ENCODE measurements at regions not wholly inside any gene's neighbourhood (a gene's known extent, or its start where the extent isn't known, plus 50 kb on each side); places are given as distances from the start of the nearest gene placed in this dataset.

- no peak overlapping the region for H3K4me3 ChIP-seq (ENCODE audit: low read depth, low read length)
- TF ChIP-seq, protein P1, sequence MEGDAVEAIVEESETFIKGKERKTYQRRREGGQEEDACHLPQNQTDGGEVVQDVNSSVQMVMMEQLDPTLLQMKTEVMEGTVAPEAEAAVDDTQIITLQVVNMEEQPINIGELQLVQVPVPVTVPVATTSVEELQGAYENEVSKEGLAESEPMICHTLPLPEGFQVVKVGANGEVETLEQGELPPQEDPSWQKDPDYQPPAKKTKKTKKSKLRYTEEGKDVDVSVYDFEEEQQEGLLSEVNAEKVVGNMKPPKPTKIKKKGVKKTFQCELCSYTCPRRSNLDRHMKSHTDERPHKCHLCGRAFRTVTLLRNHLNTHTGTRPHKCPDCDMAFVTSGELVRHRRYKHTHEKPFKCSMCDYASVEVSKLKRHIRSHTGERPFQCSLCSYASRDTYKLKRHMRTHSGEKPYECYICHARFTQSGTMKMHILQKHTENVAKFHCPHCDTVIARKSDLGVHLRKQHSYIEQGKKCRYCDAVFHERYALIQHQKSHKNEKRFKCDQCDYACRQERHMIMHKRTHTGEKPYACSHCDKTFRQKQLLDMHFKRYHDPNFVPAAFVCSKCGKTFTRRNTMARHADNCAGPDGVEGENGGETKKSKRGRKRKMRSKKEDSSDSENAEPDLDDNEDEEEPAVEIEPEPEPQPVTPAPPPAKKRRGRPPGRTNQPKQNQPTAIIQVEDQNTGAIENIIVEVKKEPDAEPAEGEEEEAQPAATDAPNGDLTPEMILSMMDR (IDR thresholded peaks at IDR 0.05; ENCODE audit: borderline replicate concordance, insufficient read depth, low read depth, low read length), result no peak
These were observed 420.4 kb downstream of the DSC3 start for GRCh38 chr18:30622104-30622503.

DNA sequence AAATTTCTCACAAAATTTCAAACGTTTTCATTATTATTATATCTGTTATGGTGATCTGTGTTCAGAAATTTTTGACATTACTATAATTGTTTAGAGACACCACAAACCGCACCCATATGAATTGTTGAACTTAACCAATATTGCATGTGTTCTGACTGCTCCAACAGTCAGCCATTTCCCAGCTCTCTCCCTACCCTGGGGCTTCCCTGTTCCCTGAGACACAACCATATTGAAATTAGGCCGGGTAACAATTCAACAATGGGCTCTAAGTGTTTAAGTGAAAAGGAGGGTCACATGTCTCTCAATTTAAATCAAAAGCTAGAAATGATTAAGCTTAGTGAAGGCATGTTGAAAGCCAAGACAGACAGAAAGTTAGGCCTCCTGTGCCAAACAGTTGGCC is 424.0 kb downstream of the DSC3 start:
- TF ChIP-seq, protein P1 (IDR thresholded peaks at IDR 0.05; ENCODE audit: borderline replicate concordance, insufficient read depth, low read depth, low read length), result no peak
- no peak overlapping the region for H3K4me3 ChIP-seq (ENCODE audit: low read depth, low read length)

DNA sequence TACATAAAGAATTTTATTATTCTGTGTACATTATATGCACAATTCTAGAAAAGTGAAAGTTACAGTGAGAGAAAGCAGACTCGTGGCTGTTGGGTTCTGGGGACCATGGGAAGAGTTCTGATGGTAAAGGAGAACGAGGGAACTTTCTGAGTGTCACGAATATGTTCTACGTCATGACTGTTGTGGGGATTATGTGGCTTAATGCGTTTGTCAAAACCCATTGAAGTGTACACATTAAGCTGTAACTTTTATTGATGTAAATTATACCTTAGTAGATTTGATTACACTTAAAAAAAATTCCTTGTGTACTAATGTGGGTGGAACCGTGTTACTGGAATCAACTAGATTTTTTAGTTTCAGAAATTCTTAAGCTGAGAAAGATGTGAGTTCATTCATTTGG is 426.1 kb downstream of the DSC3 start:
- no peak overlapping the region for H3K4me3 ChIP-seq (ENCODE audit: low read depth, low read length)
- TF ChIP-seq, protein P1 (IDR thresholded peaks at IDR 0.05; ENCODE audit: borderline replicate concordance, insufficient read depth, low read depth, low read length), result no peak

DNA sequence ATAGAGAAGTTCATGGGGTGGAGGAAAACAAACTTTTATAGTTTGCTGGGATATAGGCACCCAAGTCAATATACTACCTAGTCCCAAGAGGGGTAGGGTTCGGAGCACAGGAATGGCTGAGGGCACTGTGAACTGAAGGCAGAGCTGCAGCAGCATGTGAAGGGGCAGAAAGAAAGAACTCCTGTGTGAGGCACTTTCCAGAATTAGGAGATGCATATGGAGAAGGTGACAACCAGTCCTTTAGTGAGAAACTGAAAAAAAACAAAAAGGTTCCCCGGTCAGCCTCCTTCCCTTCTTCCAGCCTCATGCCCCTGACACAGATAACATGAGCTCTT is 429.1 kb downstream of the DSC3 start:
- TF ChIP-seq, protein P1 (IDR thresholded peaks at IDR 0.05; ENCODE audit: borderline replicate concordance, insufficient read depth, low read depth, low read length), result no peak
- no peak overlapping the region for H3K4me3 ChIP-seq (ENCODE audit: low read depth, low read length)

GRCh38 chr18:30601541-30601940 is 441.0 kb downstream of the DSC3 start:
- TF ChIP-seq, protein P1 (IDR thresholded peaks at IDR 0.05; ENCODE audit: borderline replicate concordance, insufficient read depth, low read depth, low read length), result no peak
- no peak overlapping the region for H3K4me3 ChIP-seq (ENCODE audit: low read depth, low read length)

- TF ChIP-seq, protein P1 (IDR thresholded peaks at IDR 0.05; ENCODE audit: borderline replicate concordance, insufficient read depth, low read depth, low read length), result no peak
- no peak overlapping the region for H3K4me3 ChIP-seq (ENCODE audit: low read depth, low read length)
These were observed 445.3 kb downstream of the DSC3 start for GRCh38 chr18:30597202-30597601.

- TF ChIP-seq, protein P1 (IDR thresholded peaks at IDR 0.05; ENCODE audit: borderline replicate concordance, insufficient read depth, low read depth, low read length), result no peak
These were observed 445.9 kb downstream of the DSC3 start for GRCh38 chr18:30596635-30597034.

More at GRCh38 chr18:30596635-30597034, 445.9 kb downstream of the DSC3 start:
- H3K4me3 ChIP-seq (ENCODE audit: low read depth, low read length), result no peak overlapping the region

Measured in GM12875 (cell line).